Renal cortex interstitium (tissue), 11 donors: ENCODE measurements at regions not wholly inside any gene's neighbourhood (a gene's known extent, or its start where the extent isn't known, plus 50 kb on each side); places are given as distances from the start of the nearest gene placed in this dataset.
A peak's percentile ranks its signal among the peaks of the same experiment; 100 is the strongest.

Source experiments
- DNase-seq, 11 donors: peaks; one replicate each; pipeline ENCODE4 v3.0.0-alpha.2; 2013; ENCODE audit warnings: low read depth in 9 of 11, low spot score in 4 of 11; ENCODE audit errors: extremely low read depth in 1 of 11

GRCh38 chr11:76298255-76298654 is 82.7 kb downstream of the THAP12 start:
- DNase-seq, result no peak

- no peak for DNase-seq
Observed at GRCh38 chr11:76296731-76297542, 84.0 kb downstream of the THAP12 start.

- DNase-seq, result no peak
Observed at GRCh38 chr11:76293189-76293631, 86.9 kb upstream of the WNT11 start.

- DNase-seq, result no peak
Observed at GRCh38 chr11:76292583-76293188, 86.4 kb upstream of the WNT11 start.

GRCh38 chr11:76291576-76292526 is 85.5 kb upstream of the WNT11 start:
- DNase-seq, result peak in 9 of 11 donors; percentile 42 to 80 (median 63)

- DNase-seq, result no peak
Observed at GRCh38 chr11:76288166-76288980, 82.1 kb upstream of the WNT11 start.

- no peak for DNase-seq
Observed at GRCh38 chr11:76287227-76287626, 80.9 kb upstream of the WNT11 start.

GRCh38 chr11:76285397-76286104 is 79.2 kb upstream of the WNT11 start:
- DNase-seq, result no peak

- no peak for DNase-seq
Observed at GRCh38 chr11:76284161-76284560, 77.9 kb upstream of the WNT11 start.

GRCh38 chr11:76282811-76283595 is 76.7 kb upstream of the WNT11 start:
- DNase-seq, result no peak

- DNase-seq, result no peak
Observed at GRCh38 chr11:76282172-76282571, 75.9 kb upstream of the WNT11 start.

- DNase-seq, result no peak
Observed at GRCh38 chr11:76281558-76281906, 75.2 kb upstream of the WNT11 start.

GRCh38 chr11:76280882-76281557 is 74.7 kb upstream of the WNT11 start:
- DNase-seq, result no peak

GRCh38 chr11:76280151-76280881 is 74.0 kb upstream of the WNT11 start:
- no peak for DNase-seq

- no peak for DNase-seq
Observed at GRCh38 chr11:76279646-76280045, 73.3 kb upstream of the WNT11 start.

- no peak for DNase-seq
Observed at GRCh38 chr11:76279038-76279437, 72.7 kb upstream of the WNT11 start.
